Memory B cell (primary cell): ENCODE measurements at regions not wholly inside any gene's neighbourhood (a gene's known extent, or its start where the extent isn't known, plus 50 kb on each side); places are given as distances from the start of the nearest gene placed in this dataset.
"Not testable (repeated sequence)": the region's sequence is repeated elsewhere in the genome, so short reads cannot be mapped to it uniquely, and the experiment has no call there.

Experiments
- ATAC-seq: fragments of 150-1000 bp; cut with Tn5 transposase; 2 replicates; pipeline ENCODE4 v1.10.0; 2021; ENCODE audit warnings: low read depth, mild to moderate bottlenecking, moderate library complexity
- DNase-seq, 2 donors: peaks; one replicate each; pipeline ENCODE4 v3.0.0; 2022; ENCODE audit warnings: low spot score in 2 of 2
- H3K27ac Mint-ChIP-seq: one replicate; pipeline ENCODE4 v1.8.0; 2022; ENCODE audit warnings: mild to moderate bottlenecking, moderate library complexity, mixed read lengths
- H3K27me3 Mint-ChIP-seq: one replicate; pipeline ENCODE4 v1.8.0; 2022; ENCODE audit warnings: mixed read lengths
- H3K36me3 Mint-ChIP-seq: one replicate; pipeline ENCODE4 v1.8.0; 2022; ENCODE audit warnings: mild to moderate bottlenecking, mixed read lengths
- H3K4me1 Mint-ChIP-seq: one replicate; pipeline ENCODE4 v1.8.0; 2022; ENCODE audit warnings: mixed read lengths
- H3K4me3 Mint-ChIP-seq: one replicate; pipeline ENCODE4 v1.8.0; 2022; ENCODE audit warnings: mild to moderate bottlenecking, moderate library complexity, mixed read lengths
- H3K9me3 Mint-ChIP-seq: one replicate; pipeline ENCODE4 v1.8.0; 2022; ENCODE audit warnings: mixed read lengths

- no peak overlapping the region for H3K4me3 Mint-ChIP-seq
- no peaks in the 10 kb centered on the region for H3K9me3 Mint-ChIP-seq
- peaks cover 14% of the 10 kb centered on the region for H3K27me3 Mint-ChIP-seq
- H3K4me1 Mint-ChIP-seq: no peaks in the 10 kb centered on the region
- H3K36me3 Mint-ChIP-seq: no peaks in the 10 kb centered on the region
- H3K27ac Mint-ChIP-seq: no peak overlapping the region
- ATAC-seq (no peak), DNase-seq (no peak)
These were observed 371.8 kb downstream of the NPHP4 start for GRCh38 chr1:5620418-5620817.

- Mint-ChIP-seq H3K36me3 (no peaks in the 10 kb centered on the region), H3K4me3 (no peak overlapping the region), H3K4me1 (no peaks in the 10 kb centered on the region), H3K27me3 (peaks cover 14% of the 10 kb centered on the region), H3K27ac (no peak overlapping the region), H3K9me3 (no peaks in the 10 kb centered on the region)
- ATAC-seq: no peak
- no peak for DNase-seq
These were observed 372.8 kb downstream of the NPHP4 start for GRCh38 chr1:5619469-5619868.

GRCh38 chr1:5617546-5617945 is 374.7 kb downstream of the NPHP4 start:
- no peak for DNase-seq
- Mint-ChIP-seq H3K9me3 (no peaks in the 10 kb centered on the region), H3K36me3 (no peaks in the 10 kb centered on the region), H3K4me3 (no peak overlapping the region), H3K27ac (no peak overlapping the region), H3K27me3 (peaks cover 12% of the 10 kb centered on the region), H3K4me1 (no peaks in the 10 kb centered on the region)
- ATAC-seq: no peak

GRCh38 chr1:5617179-5617520 is 375.1 kb downstream of the NPHP4 start:
- DNase-seq (no peak), ATAC-seq (no peak)
- no peaks in the 10 kb centered on the region for H3K4me1 Mint-ChIP-seq
- no peaks in the 10 kb centered on the region for H3K9me3 Mint-ChIP-seq
- no peaks in the 10 kb centered on the region for H3K36me3 Mint-ChIP-seq
- H3K27me3 Mint-ChIP-seq: peaks cover 12% of the 10 kb centered on the region
- no peak overlapping the region for H3K27ac Mint-ChIP-seq
- no peak overlapping the region for H3K4me3 Mint-ChIP-seq

- H3K9me3 Mint-ChIP-seq: no peaks in the 10 kb centered on the region
- H3K4me3 Mint-ChIP-seq: no peak overlapping the region
- peaks cover 12% of the 10 kb centered on the region for H3K27me3 Mint-ChIP-seq
- no peak for DNase-seq
- H3K27ac Mint-ChIP-seq: no peak overlapping the region
- H3K4me1 Mint-ChIP-seq: no peaks in the 10 kb centered on the region
- H3K36me3 Mint-ChIP-seq: no peaks in the 10 kb centered on the region
- no peak for ATAC-seq
These were observed 375.7 kb downstream of the NPHP4 start for GRCh38 chr1:5616366-5617178.

- Mint-ChIP-seq H3K27ac (no peak overlapping the region), H3K9me3 (no peaks in the 10 kb centered on the region), H3K4me1 (no peaks in the 10 kb centered on the region), H3K36me3 (no peaks in the 10 kb centered on the region), H3K4me3 (no peak overlapping the region), H3K27me3 (peaks cover 12% of the 10 kb centered on the region)
- ATAC-seq (no peak), DNase-seq (no peak)
These were observed 377.1 kb downstream of the NPHP4 start for GRCh38 chr1:5615076-5615475.

GRCh38 chr1:5613900-5614299 is 378.3 kb downstream of the NPHP4 start:
- H3K4me3 Mint-ChIP-seq: no peak overlapping the region
- no peaks in the 10 kb centered on the region for H3K4me1 Mint-ChIP-seq
- H3K9me3 Mint-ChIP-seq: peaks cover 7% of the 10 kb centered on the region
- H3K27ac Mint-ChIP-seq: no peak overlapping the region
- peaks cover 2% of the 10 kb centered on the region for H3K36me3 Mint-ChIP-seq
- ATAC-seq (no peak), DNase-seq (no peak)
- peaks cover 9% of the 10 kb centered on the region for H3K27me3 Mint-ChIP-seq

- ATAC-seq (no peak), DNase-seq (no peak)
- Mint-ChIP-seq H3K27me3 (peaks cover 4% of the 10 kb centered on the region), H3K4me1 (no peaks in the 10 kb centered on the region), H3K36me3 (peaks cover 2% of the 10 kb centered on the region), H3K4me3 (no peak overlapping the region), H3K9me3 (peaks cover 7% of the 10 kb centered on the region), H3K27ac (no peak overlapping the region)
These were observed 380.4 kb downstream of the NPHP4 start for GRCh38 chr1:5611851-5612250.

- no peak for ATAC-seq
- peaks cover 2% of the 10 kb centered on the region for H3K36me3 Mint-ChIP-seq
These were observed 380.8 kb downstream of the NPHP4 start for GRCh38 chr1:5611431-5611830.

GRCh38 chr1:5610432-5610831 is 381.8 kb downstream of the NPHP4 start:
- H3K9me3 Mint-ChIP-seq: peaks cover 7% of the 10 kb centered on the region
- H3K27me3 Mint-ChIP-seq: peaks cover 2% of the 10 kb centered on the region
- ATAC-seq (no peak), DNase-seq (no peak)
- peaks cover 2% of the 10 kb centered on the region for H3K36me3 Mint-ChIP-seq
- H3K4me3 Mint-ChIP-seq: no peak overlapping the region
- H3K27ac Mint-ChIP-seq: no peak overlapping the region
- H3K4me1 Mint-ChIP-seq: no peaks in the 10 kb centered on the region

More at GRCh38 chr1:5611431-5611830, 380.8 kb downstream of the NPHP4 start:
- no peaks in the 10 kb centered on the region for H3K4me1 Mint-ChIP-seq
- H3K27ac Mint-ChIP-seq: no peak overlapping the region
- peaks cover 7% of the 10 kb centered on the region for H3K9me3 Mint-ChIP-seq
- peaks cover 2% of the 10 kb centered on the region for H3K27me3 Mint-ChIP-seq
- H3K4me3 Mint-ChIP-seq: no peak overlapping the region
- DNase-seq: no peak

- Mint-ChIP-seq H3K4me1 (no peaks in the 10 kb centered on the region), H3K4me3 (no peak overlapping the region), H3K27ac (no peak overlapping the region), H3K36me3 (no peaks in the 10 kb centered on the region), H3K27me3 (peaks cover 3% of the 10 kb centered on the region), H3K9me3 (peaks cover 13% of the 10 kb centered on the region)
- DNase-seq: no peak
- ATAC-seq: no peak
These were observed 388.7 kb downstream of the NPHP4 start for GRCh38 chr1:5603353-5604104.

- not testable (repeated sequence) for DNase-seq, ATAC-seq, H3K27ac Mint-ChIP-seq, H3K27me3 Mint-ChIP-seq, H3K4me3 Mint-ChIP-seq, H3K36me3 Mint-ChIP-seq, H3K4me1 Mint-ChIP-seq
- peaks cover 13% of the 10 kb centered on the region for H3K9me3 Mint-ChIP-seq
These were observed 389.5 kb downstream of the NPHP4 start for GRCh38 chr1:5602718-5603117.

- no peaks in the 10 kb centered on the region for H3K36me3 Mint-ChIP-seq
- ATAC-seq: no peak
- no peak overlapping the region for H3K27ac Mint-ChIP-seq
These were observed 390.7 kb downstream of the NPHP4 start for GRCh38 chr1:5601516-5601915.

GRCh38 chr1:5599541-5599940 is 392.7 kb downstream of the NPHP4 start:
- H3K9me3 Mint-ChIP-seq: peaks cover 13% of the 10 kb centered on the region
- no peaks in the 10 kb centered on the region for H3K36me3 Mint-ChIP-seq
- ATAC-seq (no peak), DNase-seq (no peak)
- H3K4me3 Mint-ChIP-seq: no peak overlapping the region
- peaks cover 4% of the 10 kb centered on the region for H3K27me3 Mint-ChIP-seq
- no peak overlapping the region for H3K27ac Mint-ChIP-seq
- no peaks in the 10 kb centered on the region for H3K4me1 Mint-ChIP-seq

More at GRCh38 chr1:5601516-5601915, 390.7 kb downstream of the NPHP4 start:
- H3K4me3 Mint-ChIP-seq: no peak overlapping the region
- no peak for DNase-seq
- H3K9me3 Mint-ChIP-seq: peaks cover 13% of the 10 kb centered on the region
- no peaks in the 10 kb centered on the region for H3K4me1 Mint-ChIP-seq
- H3K27me3 Mint-ChIP-seq: peaks cover 3% of the 10 kb centered on the region
